Aorta (tissue), 5 donors: ENCODE measurements at regions not wholly inside any gene's neighbourhood (a gene's known extent, or its start where the extent isn't known, plus 50 kb on each side); places are given as distances from the start of the nearest gene placed in this dataset.
A peak's percentile ranks its signal among the peaks of the same experiment; 100 is the strongest.

ENCODE experiments used
- ATAC-seq: fragments of 200-7000 bp; cut with Tn5 transposase; one replicate; pipeline ENCODE4 v1.9.1; 2022; ENCODE audit warnings: moderate library complexity; ENCODE audit not compliant: low FRiP score
- DNase-seq, 2 donors: peaks; one replicate each; pipeline ENCODE4 v3.0.0-alpha.2; 2020
- H3K27ac ChIP-seq, 2 donors: one replicate each; pipeline ENCODE4 v1.5.1; 2013; ENCODE audit warnings: low read length in 2 of 2, mild to moderate bottlenecking in 2 of 2, moderate library complexity in 2 of 2, control low read depth in 1 of 2, inconsistent platforms in 1 of 2, low read depth in 1 of 2
- H3K27me3 ChIP-seq, 2 donors: one replicate each; pipeline ENCODE4 v1.6.1; 2013; ENCODE audit warnings: control low read depth in 1 of 2, low read length in 1 of 2, mild to moderate bottlenecking in 1 of 2, moderate library complexity in 1 of 2; ENCODE audit not compliant: insufficient read depth in 2 of 2, control insufficient read depth in 1 of 2
- H3K36me3 ChIP-seq, 2 donors: one replicate each; pipeline ENCODE4 v1.6.1; 2013; ENCODE audit warnings: control low read depth in 1 of 2, low read length in 1 of 2, mild to moderate bottlenecking in 1 of 2; ENCODE audit not compliant: insufficient read depth in 2 of 2, control insufficient read depth in 1 of 2
- H3K4me1 ChIP-seq, 2 donors: one replicate each; pipeline ENCODE4 v1.6.1; 2013; ENCODE audit warnings: low read length in 2 of 2, control low read depth in 1 of 2, mild to moderate bottlenecking in 1 of 2, moderate library complexity in 1 of 2; ENCODE audit not compliant: insufficient read depth in 2 of 2, control insufficient read depth in 1 of 2
- H3K4me3 ChIP-seq, 2 donors: one replicate each; pipeline ENCODE4 v1.5.1; 2013; ENCODE audit warnings: low read length in 2 of 2, control low read depth in 1 of 2, mild to moderate bottlenecking in 1 of 2
- H3K9me3 ChIP-seq: one replicate; pipeline ENCODE4 v1.6.1; 2013; ENCODE audit warnings: mild to moderate bottlenecking, low read length; ENCODE audit not compliant: control insufficient read depth
- WGBS, 2 donors: extraction: QIAGEN DNeasy Blood & Tissue Kit; methylation state at CpG; one replicate each; pipeline ENCODE4 v1.1.7; 2013; 5-methylcytosine and 5-hydroxymethylcytosine counted together
- intact Hi-C, 2 donors: fragments of 100-400 bp; cut with DNase I; formaldehyde crosslinking; loops; one replicate each; pipeline versions ENCODE4 v1.14.2 to v1.15.0; 2022
- microRNA-seq, 2 donors: library from miRNA; unstranded; fragments of <30 nt; microRNA quantifications; one replicate each; pipeline ENCODE4 v1.2.0, GENCODE V29; 2020
- donor health status: healthy with polysubstance abuse.
- donor health status: Bipolar disorder and iron deficiency.
- donor health status: DM: no; HTN: no; CAD: no.
- donor health status: DM: no; HTN: no; CAD: no.
- donor health status: DM: yes; HTN: yes; CAD: no.

- peak; percentile 1 to 61 for DNase-seq
- ATAC-seq: no peak
Observed at GRCh38 chr2:10245021-10245420, 57.7 kb upstream of the HPCAL1 start.

DNA sequence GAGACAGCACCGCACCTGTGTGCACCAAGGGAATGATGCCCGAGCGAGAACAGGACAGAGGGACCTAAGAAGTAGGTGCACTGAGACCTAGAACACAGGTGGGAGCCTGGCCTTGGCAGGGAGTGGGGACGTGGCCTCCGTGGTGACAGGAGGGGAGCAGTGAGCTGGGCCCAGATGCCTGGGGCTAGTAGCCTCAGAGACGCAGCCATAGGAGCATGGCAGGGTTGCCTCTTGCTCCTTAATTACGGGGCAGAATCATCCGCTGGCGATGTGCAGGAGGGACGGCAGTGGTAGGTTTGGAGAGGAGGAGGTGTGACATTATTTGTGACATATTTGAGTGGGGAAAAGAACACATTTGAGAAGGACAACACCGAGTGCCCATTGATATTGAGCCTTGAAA lies 57.0 kb upstream of the HPCAL1 start:
- Histone ChIP-seq H3K4me1 (no peaks in the 10 kb centered on the region), H3K4me3 (no peak overlapping the region), H3K27me3 (no peaks in the 10 kb centered on the region), H3K27ac (no peak overlapping the region), H3K36me3 (no peaks in the 10 kb centered on the region), H3K9me3 (peaks cover 2% of the 10 kb centered on the region)
- WGBS, 2 donors: 91 to 92% methylated on average over 11 of the region's 11 CpGs
- intact Hi-C loops: no loop called here
- peak; percentile 24 to 29 for DNase-seq
- no peak for ATAC-seq

More at GRCh38 chr2:10245021-10245420, 57.7 kb upstream of the HPCAL1 start:
- intact Hi-C loops: no loop called here
- WGBS, 2 donors: 83 to 86% methylated on average over 8 of the region's 8 CpGs
- H3K36me3 ChIP-seq: no peaks in the 10 kb centered on the region
- no peaks in the 10 kb centered on the region for H3K4me1 ChIP-seq
- H3K27ac ChIP-seq: no peak overlapping the region
- H3K4me3 ChIP-seq: no peak overlapping the region
- no peaks in the 10 kb centered on the region for H3K27me3 ChIP-seq
- no peaks in the 10 kb centered on the region for H3K9me3 ChIP-seq

DNA sequence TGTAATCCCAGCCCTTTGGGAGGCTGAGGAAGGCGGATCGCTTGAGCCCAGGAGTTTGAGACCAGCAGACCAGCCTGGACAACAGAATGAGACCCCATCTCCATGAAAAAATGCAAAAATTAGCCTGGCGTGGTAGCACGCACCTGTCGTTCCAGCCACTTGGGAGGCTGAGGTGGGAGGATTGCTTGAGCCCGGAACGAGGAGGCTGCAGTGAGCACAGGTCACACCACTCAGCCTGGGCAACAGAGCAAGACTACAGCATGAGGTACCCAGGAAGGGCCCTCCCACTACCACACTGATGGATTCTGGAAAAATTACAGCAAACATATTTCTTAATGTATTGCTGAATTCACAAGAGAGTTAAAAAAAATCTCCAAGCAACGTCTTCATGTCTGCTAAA lies 56.3 kb upstream of the HPCAL1 start:
- no peak for ATAC-seq
- no peaks in the 10 kb centered on the region for H3K4me1 ChIP-seq
- intact Hi-C loops: no loop called here
- no peak overlapping the region for H3K27ac ChIP-seq
- H3K9me3 ChIP-seq: peaks cover 2% of the 10 kb centered on the region
- no peaks in the 10 kb centered on the region for H3K27me3 ChIP-seq
- no peaks in the 10 kb centered on the region for H3K36me3 ChIP-seq
- H3K4me3 ChIP-seq: no peak overlapping the region
- DNase-seq: peak in 1 of 2 donors; percentile 14
- WGBS, 2 donors: 87 to 88% methylated on average over 8 of the region's 8 CpGs

DNA sequence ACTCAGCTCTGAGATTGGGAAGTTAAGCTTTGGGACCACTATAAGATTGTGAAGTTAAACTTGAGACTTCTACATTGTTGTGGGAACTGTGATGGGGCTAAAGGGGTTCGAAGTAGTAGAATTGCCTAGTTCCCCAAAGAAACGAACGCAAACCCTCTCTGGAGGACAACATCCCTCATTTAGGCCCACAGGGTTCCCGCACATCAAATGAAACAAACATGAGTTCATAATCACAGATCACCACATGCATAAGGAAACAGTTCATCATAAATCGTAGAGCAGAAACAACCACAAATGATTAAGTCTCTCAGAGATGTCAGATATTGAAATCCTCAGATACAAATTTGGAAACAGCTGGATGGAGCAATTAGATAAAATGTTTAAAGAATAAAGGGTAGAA lies 55.9 kb upstream of the HPCAL1 start:
- ATAC-seq (no peak), DNase-seq (no peak)
- no peak overlapping the region for H3K27ac ChIP-seq
- WGBS, 2 donors: 82 to 86% methylated on average over 5 of the region's 5 CpGs
- H3K9me3 ChIP-seq: peaks cover 2% of the 10 kb centered on the region
- no peaks in the 10 kb centered on the region for H3K4me1 ChIP-seq
- intact Hi-C loops: no loop called here
- H3K36me3 ChIP-seq: no peaks in the 10 kb centered on the region
- no peaks in the 10 kb centered on the region for H3K27me3 ChIP-seq
- no peak overlapping the region for H3K4me3 ChIP-seq

DNA sequence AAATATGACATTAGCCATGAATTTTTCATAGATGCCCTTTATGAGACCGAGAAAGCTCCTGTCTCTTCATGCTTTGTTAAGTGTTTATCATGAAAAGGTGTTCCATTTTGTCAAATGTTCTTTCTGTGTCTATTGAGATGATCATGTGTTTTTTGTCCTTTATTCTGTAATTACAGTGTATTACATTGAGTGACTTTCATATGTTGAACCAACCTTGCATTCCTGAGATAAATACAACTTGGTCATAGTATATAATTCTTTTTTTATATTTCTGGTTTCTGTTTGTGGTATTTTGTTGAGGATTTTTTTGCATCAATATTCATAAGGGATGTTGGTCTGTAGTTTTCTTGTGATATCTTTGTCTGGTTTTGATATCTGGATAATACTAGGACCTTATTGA lies 52.9 kb upstream of the HPCAL1 start:
- H3K27me3 ChIP-seq: no peaks in the 10 kb centered on the region
- H3K9me3 ChIP-seq: peaks cover 2% of the 10 kb centered on the region
- no peak for ATAC-seq
- H3K36me3 ChIP-seq: no peaks in the 10 kb centered on the region
- H3K27ac ChIP-seq: no peak overlapping the region
- no peaks in the 10 kb centered on the region for H3K4me1 ChIP-seq
- 71 to 82% methylated on average over 1 of the region's 1 CpG for WGBS, 2 donors
- DNase-seq: no peak
- intact Hi-C loops: no loop called here
- no peak overlapping the region for H3K4me3 ChIP-seq

DNA sequence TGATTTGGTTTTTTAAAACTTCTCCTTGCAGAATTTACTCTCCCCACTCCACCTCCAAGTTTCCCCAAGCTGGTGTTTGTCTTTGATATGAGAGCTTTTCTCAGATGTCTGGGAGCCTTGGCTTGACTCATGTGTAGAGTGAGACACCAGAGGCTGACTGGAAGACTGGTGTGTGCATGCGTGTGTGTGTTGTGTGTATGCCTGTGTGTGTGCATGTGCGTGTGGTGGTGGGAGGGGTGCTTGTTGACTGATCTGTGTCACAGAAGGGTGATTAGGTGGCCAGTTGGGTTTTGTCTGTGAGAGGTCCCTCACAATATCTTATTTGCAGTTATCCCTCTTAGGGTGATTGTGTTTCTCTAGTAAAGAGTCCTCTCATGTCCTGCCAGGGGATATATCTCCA lies 50.5 kb upstream of the HPCAL1 start:
- peaks cover 2% of the 10 kb centered on the region for H3K9me3 ChIP-seq
- intact Hi-C loops: no loop called here
- no peak overlapping the region for H3K27ac ChIP-seq
- H3K4me3 ChIP-seq: no peak overlapping the region
- 86 to 91% methylated on average over 2 of the region's 2 CpGs for WGBS, 2 donors
- H3K36me3 ChIP-seq: no peaks in the 10 kb centered on the region
- DNase-seq (peak; percentile 4 to 37), ATAC-seq (no peak)
- no peaks in the 10 kb centered on the region for H3K27me3 ChIP-seq
- H3K4me1 ChIP-seq: no peaks in the 10 kb centered on the region

GRCh38 chr2:10252661-10253060 lies 50.0 kb upstream of the HPCAL1 start:
- ATAC-seq (no peak), DNase-seq (peak; percentile 6 to 14)
- Histone ChIP-seq H3K27me3 (no peaks in the 10 kb centered on the region), H3K27ac (no peak overlapping the region), H3K4me3 (no peak overlapping the region), H3K36me3 (no peaks in the 10 kb centered on the region), H3K9me3 (peaks cover 2% of the 10 kb centered on the region), H3K4me1 (no peaks in the 10 kb centered on the region)
- intact Hi-C loops: no loop called here
- WGBS, 2 donors: 69 to 88% methylated on average over 3 of the region's 3 CpGs

Small RNA genes in the stretch of these regions (microRNA-seq; reads per million reads assigned to microRNA genes)
- gene MIR4261: 0 reads per million in 2 donors
